GM12872 (cell line): ENCODE measurements at regions not wholly inside any gene's neighbourhood (a gene's known extent, or its start where the extent isn't known, plus 50 kb on each side); places are given as distances from the start of the nearest gene placed in this dataset.

Experiments used
- TF ChIP-seq, protein P1 (sequence below): IDR thresholded peaks from 3 replicates; pipeline ENCODE4 v1.5.1; 2011; ENCODE audit warnings: low read depth, mild to moderate bottlenecking, low read length, moderate library complexity; ENCODE audit not compliant: insufficient read depth

DNA sequence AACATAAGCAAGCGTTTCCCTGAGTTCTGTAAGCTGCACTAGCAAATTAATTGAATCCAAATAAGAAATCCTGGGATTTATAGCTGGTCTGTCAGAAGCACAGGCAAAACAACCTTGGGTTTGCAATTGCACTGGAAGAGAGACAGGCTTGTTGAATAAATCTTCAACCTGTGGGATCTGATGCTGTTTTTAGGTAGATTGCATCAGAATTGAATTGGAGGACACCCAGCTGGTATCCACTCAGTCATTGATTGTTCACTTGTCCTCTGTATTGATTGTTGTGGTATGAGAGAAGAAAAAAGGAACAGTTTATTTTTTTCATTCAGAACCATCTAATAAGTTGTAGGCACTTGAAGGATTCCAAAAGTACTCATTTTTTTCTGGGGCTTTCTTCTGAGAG, 497.4 kb downstream of the SIPA1L2 start:
- TF ChIP-seq, protein P1, sequence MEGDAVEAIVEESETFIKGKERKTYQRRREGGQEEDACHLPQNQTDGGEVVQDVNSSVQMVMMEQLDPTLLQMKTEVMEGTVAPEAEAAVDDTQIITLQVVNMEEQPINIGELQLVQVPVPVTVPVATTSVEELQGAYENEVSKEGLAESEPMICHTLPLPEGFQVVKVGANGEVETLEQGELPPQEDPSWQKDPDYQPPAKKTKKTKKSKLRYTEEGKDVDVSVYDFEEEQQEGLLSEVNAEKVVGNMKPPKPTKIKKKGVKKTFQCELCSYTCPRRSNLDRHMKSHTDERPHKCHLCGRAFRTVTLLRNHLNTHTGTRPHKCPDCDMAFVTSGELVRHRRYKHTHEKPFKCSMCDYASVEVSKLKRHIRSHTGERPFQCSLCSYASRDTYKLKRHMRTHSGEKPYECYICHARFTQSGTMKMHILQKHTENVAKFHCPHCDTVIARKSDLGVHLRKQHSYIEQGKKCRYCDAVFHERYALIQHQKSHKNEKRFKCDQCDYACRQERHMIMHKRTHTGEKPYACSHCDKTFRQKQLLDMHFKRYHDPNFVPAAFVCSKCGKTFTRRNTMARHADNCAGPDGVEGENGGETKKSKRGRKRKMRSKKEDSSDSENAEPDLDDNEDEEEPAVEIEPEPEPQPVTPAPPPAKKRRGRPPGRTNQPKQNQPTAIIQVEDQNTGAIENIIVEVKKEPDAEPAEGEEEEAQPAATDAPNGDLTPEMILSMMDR = no peak

DNA sequence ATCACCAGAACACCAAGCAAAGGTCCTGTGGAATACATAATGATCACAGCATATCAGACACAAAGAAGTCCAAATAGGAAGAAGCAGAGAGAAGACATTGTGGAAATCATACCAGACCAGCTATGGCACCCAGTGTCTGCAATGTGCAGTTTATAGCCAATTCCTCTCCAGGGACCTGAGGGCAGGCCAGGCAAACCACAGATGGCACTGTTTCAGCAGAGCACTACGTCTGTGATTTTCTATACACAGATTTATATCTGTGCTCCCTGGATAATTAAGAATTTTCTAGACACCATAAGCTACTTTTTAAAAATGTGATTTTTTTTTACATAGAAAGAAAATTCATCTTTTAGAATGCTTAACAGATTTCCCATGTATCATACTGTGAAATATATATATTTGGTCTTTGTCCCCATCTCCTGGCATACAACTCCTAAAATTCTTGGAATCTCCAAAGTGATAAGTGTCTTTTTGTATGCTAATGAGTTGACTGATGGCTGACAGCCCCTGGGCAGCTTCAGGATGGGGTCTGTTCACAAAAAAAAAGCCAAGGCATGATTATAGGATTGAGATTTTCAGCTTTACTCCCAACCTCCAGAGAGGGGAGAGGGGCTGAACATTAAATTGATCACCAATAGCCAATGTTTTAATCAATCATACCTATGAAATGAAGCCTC, 498.1 kb downstream of the SIPA1L2 start:
- TF ChIP-seq, protein P1 = no peak

DNA sequence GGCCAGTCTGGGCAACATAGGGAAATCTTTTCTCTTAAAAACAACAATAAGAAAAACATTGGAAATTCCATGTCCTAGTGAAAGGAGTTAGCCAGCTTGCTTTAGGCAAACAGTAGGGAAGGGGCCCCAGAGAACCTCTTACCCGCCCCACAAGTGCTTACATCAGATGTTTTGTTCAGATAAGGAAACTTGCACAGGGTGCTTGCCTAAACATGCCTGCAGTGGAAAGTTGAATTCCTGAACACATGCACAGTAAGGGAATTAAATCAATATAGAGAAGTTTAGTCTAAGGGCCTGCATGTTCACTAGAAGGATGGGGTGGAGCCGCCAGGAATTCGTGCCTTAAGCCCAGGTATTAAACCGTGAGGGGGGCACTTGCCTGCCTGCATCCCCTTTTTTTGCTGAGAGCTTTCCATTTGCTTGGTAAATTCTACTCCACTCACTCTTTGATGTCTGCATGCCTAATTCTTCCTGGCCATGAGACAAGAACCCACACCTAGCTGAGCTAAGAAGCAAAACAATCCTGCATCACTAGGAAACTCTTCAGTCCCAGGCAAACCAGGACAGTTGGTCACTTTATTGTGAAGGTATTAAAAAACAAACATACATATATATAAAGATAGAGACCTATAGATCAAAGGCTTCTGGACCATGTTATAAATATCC, 499.0 kb downstream of the SIPA1L2 start:
- TF ChIP-seq, protein P1 = no peak

DNA sequence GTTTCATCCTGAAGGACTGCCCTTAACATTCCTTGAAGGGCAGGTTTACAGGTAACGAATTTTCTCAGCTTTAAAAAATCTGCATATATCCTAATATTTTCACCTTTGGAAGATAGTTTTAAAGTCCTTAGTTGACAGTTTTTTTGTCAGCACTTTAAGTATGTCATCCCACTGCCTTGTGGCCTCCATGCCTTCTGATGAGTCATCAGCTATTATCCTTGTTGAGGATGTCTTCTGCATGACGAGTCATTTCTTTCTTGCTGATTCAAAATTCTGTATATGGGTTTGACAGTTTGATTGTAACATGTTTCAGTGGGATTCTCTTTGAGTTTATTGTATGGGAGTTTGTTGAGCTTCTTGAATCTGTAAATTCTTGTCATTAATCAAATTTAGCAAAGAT, 500.6 kb downstream of the DISC1 start:
- TF ChIP-seq, protein P1 = no peak

DNA sequence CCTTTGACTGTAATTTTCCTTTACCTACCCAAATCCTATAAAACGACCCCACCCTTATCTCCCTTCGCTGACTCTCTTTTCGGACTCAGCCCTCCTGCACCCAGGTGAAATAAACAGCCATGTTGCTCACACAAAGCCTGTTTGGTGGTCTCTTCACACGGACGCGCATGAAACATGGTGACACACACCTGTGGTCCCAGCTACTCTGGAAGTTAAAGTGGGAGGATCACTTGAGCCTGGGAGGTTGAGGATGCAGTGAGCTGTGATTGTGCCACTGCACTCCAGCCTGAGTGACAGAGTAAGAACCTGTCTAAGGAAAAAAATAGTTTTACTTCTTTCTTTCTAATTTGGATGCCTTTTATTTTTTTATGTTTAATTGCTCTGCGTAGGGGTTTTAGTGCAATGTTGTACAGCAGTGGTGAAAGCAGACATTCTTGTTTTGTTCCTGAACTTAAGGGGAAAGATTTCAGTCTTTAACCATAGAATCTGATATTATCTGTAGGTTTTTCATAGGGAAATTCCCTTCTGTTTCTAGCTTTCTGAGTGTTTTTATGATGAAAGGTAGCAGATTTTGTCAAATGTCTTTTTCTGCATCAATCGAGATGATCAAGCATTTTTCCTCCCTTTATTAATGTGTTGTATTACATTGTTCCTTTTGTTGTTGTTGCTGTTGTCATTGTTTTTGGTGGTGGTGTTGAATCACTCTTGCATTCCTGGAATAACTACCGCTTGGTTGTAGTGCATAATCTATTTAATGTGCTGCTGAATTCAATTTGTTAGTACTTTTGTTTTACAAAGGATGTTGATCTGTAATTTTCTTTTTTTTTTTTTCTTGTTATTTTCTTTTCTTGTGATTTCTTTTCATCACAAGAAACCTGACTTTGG, 497.4 kb downstream of the DISC1 start:
- TF ChIP-seq, protein P1 = no peak

DNA sequence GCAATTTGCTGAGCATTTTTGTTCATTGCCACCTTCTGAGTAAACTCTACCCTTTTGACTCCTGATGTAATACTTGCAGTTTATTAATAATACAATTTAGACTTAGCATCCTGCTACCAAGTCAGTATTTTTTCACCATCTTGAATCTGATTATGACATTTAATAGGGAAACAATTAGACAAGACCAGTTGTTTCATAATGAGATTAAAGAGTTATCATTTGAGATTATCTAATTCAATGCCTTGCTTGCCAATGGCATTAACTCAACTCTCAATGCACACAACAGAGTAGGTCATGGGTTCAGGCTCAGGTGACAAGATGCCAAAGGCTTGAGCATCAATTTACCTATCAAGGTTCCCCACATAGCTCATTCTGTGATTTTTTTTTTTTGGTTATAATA, 488.4 kb downstream of the DISC1 start:
- TF ChIP-seq, protein P1 = no peak

DNA sequence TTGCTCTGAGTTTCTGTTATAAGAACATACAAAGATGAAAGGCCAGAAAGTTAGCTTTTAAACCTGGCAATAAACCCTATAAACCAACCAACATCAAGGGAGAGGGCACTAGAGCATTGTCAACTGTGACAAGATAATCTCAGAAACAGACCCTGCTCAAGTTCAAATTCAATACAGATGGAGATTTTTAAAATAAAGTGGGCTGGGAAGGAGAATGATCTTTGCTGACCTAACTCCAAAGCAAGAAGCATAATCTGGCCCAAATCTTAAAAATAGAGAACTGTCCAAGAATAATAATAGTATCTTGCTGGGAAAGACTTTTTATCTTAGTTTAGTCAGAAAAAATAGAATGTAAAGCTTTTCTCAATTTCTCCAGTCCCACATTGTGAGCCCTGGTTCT, 485.5 kb downstream of the DISC1 start:
- TF ChIP-seq, protein P1 = no peak
